ENCODE measurements at regions not wholly inside any gene's neighbourhood (a gene's known extent, or its start where the extent isn't known, plus 50 kb on each side); places are given as distances from the start of the nearest gene placed in this dataset.

DNA sequence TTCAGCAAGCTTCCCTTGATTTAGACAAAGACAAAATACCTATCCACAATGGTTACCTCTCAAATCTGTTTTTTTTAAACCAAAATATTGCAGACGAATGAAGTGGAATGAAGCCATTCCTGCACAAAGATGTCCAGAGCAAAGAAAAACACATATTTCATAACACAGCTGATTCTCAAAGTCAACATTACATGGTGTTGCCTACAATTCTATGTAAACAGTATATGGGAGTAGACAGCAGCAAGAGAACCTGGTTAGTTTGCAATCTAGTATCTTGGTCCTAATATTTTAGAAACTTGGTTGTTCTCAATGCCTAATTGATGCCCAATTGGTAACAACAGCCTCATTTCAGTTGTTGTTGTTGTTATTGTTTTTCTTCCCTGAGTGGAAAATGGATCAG is 1240.9 kb upstream of the CHAC2 start:
- no peaks in the 10 kb centered on the region for H3K4me1 ChIP-seq (replicated peaks; ENCODE audit: insufficient read depth)
- DNase-seq = no peak
- BruUV-seq (replicated peaks) = no TSS peak
- ChIA-PET CTCF (no interaction called here), POLR2A (ENCODE audit: unreplicated experiment) (no interaction called here)
- TF ChIP-seq CTCF (conservative IDR thresholded peaks at IDR 0.05) = no peak
- TF ChIP-seq EZH2 (IDR thresholded peaks at IDR 0.05; ENCODE audit: low read depth) = no peak
- no peak overlapping the region for H3K4me3 ChIP-seq
- no peak overlapping the region for H2AFZ ChIP-seq
- H3K79me2 ChIP-seq (ENCODE audit: low read depth) = no peaks in the 10 kb centered on the region
- no peaks in the 10 kb centered on the region for H3K9me2 ChIP-seq (ENCODE audit: insufficient read depth)
- no peaks in the 10 kb centered on the region for H3K27me3 ChIP-seq (ENCODE audit: insufficient read depth, low read depth)
- H3K4me2 ChIP-seq = no peak overlapping the region
- H3K27ac ChIP-seq = no peak overlapping the region
- H4K20me1 ChIP-seq (ENCODE audit: insufficient read depth) = no peaks in the 10 kb centered on the region
- H3F3A ChIP-seq (ENCODE audit: insufficient read depth, low read depth) = no peaks in the 10 kb centered on the region
- intact Hi-C loops (cut with micrococcal nuclease; ENCODE audit: unreplicated experiment) = no loop called here
- H3K9me3 ChIP-seq (ENCODE audit: insufficient read depth, low read depth) = no peaks in the 10 kb centered on the region
- H3K36me3 ChIP-seq (ENCODE audit: low read depth) = no peaks in the 10 kb centered on the region

- Histone ChIP-seq H3K4me2 (no peak overlapping the region), H3K4me1 (replicated peaks; ENCODE audit: insufficient read depth) (no peaks in the 10 kb centered on the region), H3K36me3 (ENCODE audit: low read depth) (no peaks in the 10 kb centered on the region), H3K4me3 (no peak overlapping the region), H3K27me3 (ENCODE audit: insufficient read depth, low read depth) (no peaks in the 10 kb centered on the region), H3K79me2 (ENCODE audit: low read depth) (no peaks in the 10 kb centered on the region), H2AFZ (no peak overlapping the region), H3K9me2 (ENCODE audit: insufficient read depth) (no peaks in the 10 kb centered on the region), H3F3A (ENCODE audit: insufficient read depth, low read depth) (no peaks in the 10 kb centered on the region), H3K9me3 (ENCODE audit: insufficient read depth, low read depth) (no peaks in the 10 kb centered on the region), H3K27ac (no peak overlapping the region), H4K20me1 (ENCODE audit: insufficient read depth) (no peaks in the 10 kb centered on the region)
- TF ChIP-seq EZH2 (IDR thresholded peaks at IDR 0.05; ENCODE audit: low read depth) (no peak), CTCF (conservative IDR thresholded peaks at IDR 0.05) (no peak)
- intact Hi-C loops (cut with micrococcal nuclease; ENCODE audit: unreplicated experiment) = no loop called here
- no peak for DNase-seq
- ChIA-PET CTCF (no interaction called here), POLR2A (ENCODE audit: unreplicated experiment) (no interaction called here)
- BruUV-seq (replicated peaks) = no TSS peak
These were observed 1247.0 kb upstream of the CHAC2 start for GRCh38 chr2:52520644-52521043.

- no peak for DNase-seq
- no peak overlapping the region for H3K4me3 ChIP-seq
- H2AFZ ChIP-seq = no peak overlapping the region
- BruUV-seq (replicated peaks) = no TSS peak
- no peaks in the 10 kb centered on the region for H3K9me2 ChIP-seq (ENCODE audit: insufficient read depth)
- ChIA-PET POLR2A (ENCODE audit: unreplicated experiment) (no interaction called here), CTCF (no interaction called here)
- no peak overlapping the region for H3K27ac ChIP-seq
- H3K36me3 ChIP-seq (ENCODE audit: low read depth) = no peaks in the 10 kb centered on the region
- H3F3A ChIP-seq (ENCODE audit: insufficient read depth, low read depth) = no peaks in the 10 kb centered on the region
- no peaks in the 10 kb centered on the region for H3K4me1 ChIP-seq (replicated peaks; ENCODE audit: insufficient read depth)
- no peaks in the 10 kb centered on the region for H3K9me3 ChIP-seq (ENCODE audit: insufficient read depth, low read depth)
- no peaks in the 10 kb centered on the region for H3K79me2 ChIP-seq (ENCODE audit: low read depth)
- TF ChIP-seq EZH2 (IDR thresholded peaks at IDR 0.05; ENCODE audit: low read depth) (no peak), CTCF (conservative IDR thresholded peaks at IDR 0.05) (no peak)
- intact Hi-C loops (cut with micrococcal nuclease; ENCODE audit: unreplicated experiment) = no loop called here
- no peak overlapping the region for H3K4me2 ChIP-seq
- no peaks in the 10 kb centered on the region for H4K20me1 ChIP-seq (ENCODE audit: insufficient read depth)
- H3K27me3 ChIP-seq (ENCODE audit: insufficient read depth, low read depth) = no peaks in the 10 kb centered on the region
These were observed 1248.9 kb upstream of the CHAC2 start for GRCh38 chr2:52518678-52519077.

Data from PC-9 (cell line).